ENCODE measurements at regions not wholly inside any gene's neighbourhood (a gene's known extent, or its start where the extent isn't known, plus 50 kb on each side); places are given as distances from the start of the nearest gene placed in this dataset.
A peak's percentile ranks its signal among the peaks of the same experiment; 100 is the strongest.

GRCh38 chr16:73298562-73298961 is 250.6 kb upstream of the ZFHX3 start:
- Histone ChIP-seq H3K36me3 (replicated peaks) (no peaks in the 10 kb centered on the region), H3K4me3 (ENCODE audit: low read depth, low read length) (no peak overlapping the region), H3K27ac (no peak overlapping the region), H3K27me3 (replicated peaks) (no peaks in the 10 kb centered on the region)
- TF ChIP-seq CTCF (IDR thresholded peaks at IDR 0.05; ENCODE audit: low read depth, low read length, missing control alignments) = no peak
- in situ Hi-C loops (cut with HindIII; ENCODE audit: low pct_ligation_motif_present, low sequenced_read_pairs) = no loop called here
- DNase-seq = peak; percentile 87

GRCh38 chr16:73290258-73290657 is 242.3 kb upstream of the ZFHX3 start:
- no peak for TF ChIP-seq CTCF (IDR thresholded peaks at IDR 0.05; ENCODE audit: low read depth, low read length, missing control alignments)
- H3K27me3 ChIP-seq (replicated peaks) = no peaks in the 10 kb centered on the region
- in situ Hi-C loops (cut with HindIII; ENCODE audit: low pct_ligation_motif_present, low sequenced_read_pairs) = no loop called here

GRCh38 chr16:73289232-73289631 is 241.3 kb upstream of the ZFHX3 start:
- H3K27me3 ChIP-seq (replicated peaks) = no peaks in the 10 kb centered on the region
- no peak for DNase-seq
- no peaks in the 10 kb centered on the region for H3K36me3 ChIP-seq (replicated peaks)
- no peak overlapping the region for H3K4me3 ChIP-seq (ENCODE audit: low read depth, low read length)
- TF ChIP-seq CTCF (IDR thresholded peaks at IDR 0.05; ENCODE audit: low read depth, low read length, missing control alignments) = no peak
- in situ Hi-C loops (cut with HindIII; ENCODE audit: low pct_ligation_motif_present, low sequenced_read_pairs) = no loop called here
- H3K27ac ChIP-seq = no peak overlapping the region

More at GRCh38 chr16:73290258-73290657, 242.3 kb upstream of the ZFHX3 start:
- H3K27ac ChIP-seq = no peak overlapping the region
- no peak overlapping the region for H3K4me3 ChIP-seq (ENCODE audit: low read depth, low read length)
- DNase-seq = no peak
- no peaks in the 10 kb centered on the region for H3K36me3 ChIP-seq (replicated peaks)

- no peaks in the 10 kb centered on the region for H3K27me3 ChIP-seq (replicated peaks)
- in situ Hi-C loops (cut with HindIII; ENCODE audit: low pct_ligation_motif_present, low sequenced_read_pairs) = no loop called here
- H3K36me3 ChIP-seq (replicated peaks) = no peaks in the 10 kb centered on the region
- H3K27ac ChIP-seq = no peak overlapping the region
- H3K4me3 ChIP-seq (ENCODE audit: low read depth, low read length) = no peak overlapping the region
- DNase-seq = no peak
- TF ChIP-seq CTCF (IDR thresholded peaks at IDR 0.05; ENCODE audit: low read depth, low read length, missing control alignments) = no peak
Measured at GRCh38 chr16:73288520-73288919, 240.6 kb upstream of the ZFHX3 start.

- Histone ChIP-seq H3K27ac (no peak overlapping the region), H3K4me3 (ENCODE audit: low read depth, low read length) (no peak overlapping the region), H3K27me3 (replicated peaks) (no peaks in the 10 kb centered on the region), H3K36me3 (replicated peaks) (no peaks in the 10 kb centered on the region)
- in situ Hi-C loops (cut with HindIII; ENCODE audit: low pct_ligation_motif_present, low sequenced_read_pairs) = no loop called here
- DNase-seq = no peak
- no peak for TF ChIP-seq CTCF (IDR thresholded peaks at IDR 0.05; ENCODE audit: low read depth, low read length, missing control alignments)
Measured at GRCh38 chr16:73287859-73288405, 240.0 kb upstream of the ZFHX3 start.
